ENCODE measurements at regions not wholly inside any gene's neighbourhood (a gene's known extent, or its start where the extent isn't known, plus 50 kb on each side); places are given as distances from the start of the nearest gene placed in this dataset.

DNA sequence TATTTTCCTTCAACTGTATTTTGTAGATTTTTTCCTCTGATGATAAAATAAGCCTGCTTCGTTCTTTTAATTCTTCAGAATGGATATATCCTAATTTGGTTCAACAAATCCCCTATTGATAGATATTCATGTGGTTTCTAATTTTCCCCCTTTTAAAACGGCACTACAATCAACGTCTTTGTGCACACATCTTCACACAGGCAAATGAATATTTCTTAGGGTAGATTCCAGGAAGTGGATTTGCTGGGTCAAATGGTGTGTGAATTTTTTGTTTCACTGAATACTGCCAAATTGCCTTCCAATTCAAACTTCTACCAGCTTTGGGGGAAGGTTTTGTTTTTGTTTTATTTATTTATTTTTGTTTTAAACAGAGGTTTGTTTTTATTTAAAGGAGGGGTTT lies 287.2 kb downstream of the FOXO1 start:
- H3K4me3 ChIP-seq: no peak overlapping the region
- intact Hi-C loops (cut with DNase I; ENCODE audit: low total_unique reads): no loop called here
- 68 to 73% methylated on average over 3 of the region's 3 CpGs for WGBS, 2 donors
- H3K9me3 ChIP-seq: no peaks in the 10 kb centered on the region
- no peak for DNase-seq
- H3K4me1 ChIP-seq: no peaks in the 10 kb centered on the region
- H3K36me3 ChIP-seq (ENCODE audit: low read depth, missing control alignments): no peaks in the 10 kb centered on the region
- no peak for TF ChIP-seq POLR2A (IDR thresholded peaks at IDR 0.05)
- TF ChIP-seq, protein P1, sequence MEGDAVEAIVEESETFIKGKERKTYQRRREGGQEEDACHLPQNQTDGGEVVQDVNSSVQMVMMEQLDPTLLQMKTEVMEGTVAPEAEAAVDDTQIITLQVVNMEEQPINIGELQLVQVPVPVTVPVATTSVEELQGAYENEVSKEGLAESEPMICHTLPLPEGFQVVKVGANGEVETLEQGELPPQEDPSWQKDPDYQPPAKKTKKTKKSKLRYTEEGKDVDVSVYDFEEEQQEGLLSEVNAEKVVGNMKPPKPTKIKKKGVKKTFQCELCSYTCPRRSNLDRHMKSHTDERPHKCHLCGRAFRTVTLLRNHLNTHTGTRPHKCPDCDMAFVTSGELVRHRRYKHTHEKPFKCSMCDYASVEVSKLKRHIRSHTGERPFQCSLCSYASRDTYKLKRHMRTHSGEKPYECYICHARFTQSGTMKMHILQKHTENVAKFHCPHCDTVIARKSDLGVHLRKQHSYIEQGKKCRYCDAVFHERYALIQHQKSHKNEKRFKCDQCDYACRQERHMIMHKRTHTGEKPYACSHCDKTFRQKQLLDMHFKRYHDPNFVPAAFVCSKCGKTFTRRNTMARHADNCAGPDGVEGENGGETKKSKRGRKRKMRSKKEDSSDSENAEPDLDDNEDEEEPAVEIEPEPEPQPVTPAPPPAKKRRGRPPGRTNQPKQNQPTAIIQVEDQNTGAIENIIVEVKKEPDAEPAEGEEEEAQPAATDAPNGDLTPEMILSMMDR (IDR thresholded peaks at IDR 0.05): no peak
- H3K27me3 ChIP-seq: no peaks in the 10 kb centered on the region
- H3K27ac ChIP-seq: no peak overlapping the region

DNA sequence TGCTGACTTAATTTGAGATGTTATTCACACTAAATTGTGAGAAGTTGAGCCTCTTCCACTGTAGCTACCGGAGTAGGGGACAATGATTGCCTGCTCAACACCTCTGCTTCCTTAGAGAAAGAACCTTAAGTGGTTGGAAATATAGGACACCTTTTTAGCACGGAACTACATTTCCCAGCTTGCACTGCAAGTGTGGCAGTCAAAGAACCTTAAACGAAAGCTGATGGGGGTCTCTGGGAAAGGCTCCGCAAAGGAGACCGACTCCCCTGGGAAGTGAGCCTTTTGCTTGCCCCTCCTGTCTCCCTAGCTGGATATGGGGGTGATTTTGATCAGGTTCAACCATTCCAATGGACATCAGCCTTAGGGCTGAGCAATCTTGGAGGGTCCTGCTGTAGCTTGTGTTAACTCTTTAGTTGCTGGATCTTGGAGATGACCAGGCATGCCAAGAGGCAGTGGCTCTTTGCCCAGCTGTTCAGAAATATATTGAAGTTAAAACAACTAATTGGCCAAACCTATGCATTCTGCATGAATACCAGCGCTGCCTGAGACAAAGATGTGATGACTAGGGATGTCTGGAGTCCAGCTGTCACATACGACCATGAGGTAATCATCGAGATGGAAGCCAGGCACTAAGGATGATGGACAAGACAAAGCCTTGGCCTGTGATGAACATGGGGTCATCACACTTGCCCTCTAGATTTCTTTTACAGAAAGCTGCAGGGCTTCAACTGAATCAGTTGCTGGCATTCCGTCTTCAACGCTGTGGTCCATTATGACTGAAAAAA lies 286.5 kb downstream of the FOXO1 start:
- Histone ChIP-seq H3K4me1 (no peaks in the 10 kb centered on the region), H3K27ac (no peak overlapping the region)
- intact Hi-C loops (cut with DNase I; ENCODE audit: low total_unique reads): no loop called here

DNA sequence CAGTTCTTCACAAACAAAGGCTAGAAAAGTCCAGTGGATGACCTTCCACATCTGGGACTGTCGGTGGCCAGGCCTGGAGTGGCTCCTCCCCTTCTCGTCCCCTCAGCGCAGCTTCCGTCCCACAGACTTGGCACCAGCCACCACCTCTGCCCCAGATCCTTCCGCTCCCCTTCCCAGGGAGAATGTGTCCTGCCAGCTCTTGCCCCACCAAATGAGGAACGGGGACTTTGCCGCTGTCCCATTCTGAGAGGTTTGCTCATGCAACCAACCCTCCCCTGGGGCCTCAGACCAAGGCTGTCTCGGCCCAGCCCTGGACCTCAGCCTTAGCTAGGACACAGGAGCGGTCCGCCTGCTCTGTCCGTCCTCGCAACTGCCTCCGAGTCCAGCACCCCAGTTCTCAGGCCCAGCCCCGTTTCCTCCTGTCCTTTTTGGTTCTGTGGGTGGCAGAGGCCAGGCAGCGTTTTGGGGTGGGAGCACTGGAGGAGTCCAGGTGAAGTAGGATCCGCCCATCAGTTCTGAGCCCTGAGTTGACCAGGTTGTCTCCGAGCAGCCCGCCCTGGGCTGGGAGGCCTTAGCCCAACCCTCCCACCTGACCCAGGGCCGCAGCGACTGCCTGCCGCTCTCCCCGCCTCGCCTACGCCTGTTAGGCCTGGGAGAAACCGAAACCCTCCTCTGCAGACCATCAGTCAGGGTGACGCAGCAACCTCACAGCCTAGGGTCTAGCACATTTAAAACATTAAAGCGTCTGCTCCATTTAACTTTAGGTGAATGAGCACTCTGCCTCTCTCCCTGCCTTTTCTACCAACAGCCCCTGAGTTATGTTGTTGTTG lies 284.3 kb downstream of the FOXO1 start:
- H3K27ac ChIP-seq: no peak overlapping the region
- intact Hi-C loops (cut with DNase I; ENCODE audit: low total_unique reads): no loop called here

More for the DNA sequence above, 286.5 kb downstream of the FOXO1 start:
- Histone ChIP-seq H3K27me3 (no peaks in the 10 kb centered on the region), H3K36me3 (ENCODE audit: low read depth, missing control alignments) (no peaks in the 10 kb centered on the region), H3K9me3 (no peaks in the 10 kb centered on the region), H3K4me3 (no peak overlapping the region)
- WGBS, 2 donors: 72 to 76% methylated on average over 10 of the region's 10 CpGs
- TF ChIP-seq POLR2A (IDR thresholded peaks at IDR 0.05): no peak
- TF ChIP-seq, protein P1 (IDR thresholded peaks at IDR 0.05): no peak
- DNase-seq: no peak

DNA sequence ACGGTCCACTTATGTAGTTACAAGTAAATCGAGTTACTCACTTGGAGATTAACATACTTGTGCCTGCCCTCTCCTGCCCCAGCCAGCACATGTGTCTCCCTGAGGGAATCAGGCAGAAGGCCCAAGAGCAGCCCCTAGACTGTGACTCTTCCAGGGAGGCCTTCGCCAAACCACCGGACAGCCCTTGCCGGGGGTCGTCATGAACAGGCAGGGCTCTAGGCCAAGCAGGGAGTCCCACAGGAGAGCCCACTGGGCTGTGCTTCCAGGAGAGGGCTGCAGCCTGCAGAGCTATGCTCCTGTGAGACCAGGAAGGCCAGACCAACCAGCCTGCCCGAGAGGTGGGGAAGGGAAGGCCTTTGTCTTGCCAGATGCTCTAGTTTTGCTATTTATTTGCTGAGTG lies 283.3 kb downstream of the FOXO1 start:
- no peaks in the 10 kb centered on the region for H3K27me3 ChIP-seq
- H3K4me1 ChIP-seq: no peaks in the 10 kb centered on the region
- H3K36me3 ChIP-seq (ENCODE audit: low read depth, missing control alignments): no peaks in the 10 kb centered on the region
- H3K27ac ChIP-seq: no peak overlapping the region
- H3K9me3 ChIP-seq: no peaks in the 10 kb centered on the region
- 67 to 68% methylated on average over 2 to 7 of the region's 7 CpGs for WGBS, 2 donors
- TF ChIP-seq POLR2A (IDR thresholded peaks at IDR 0.05): no peak
- TF ChIP-seq, protein P1 (IDR thresholded peaks at IDR 0.05): no peak
- DNase-seq: no peak
- intact Hi-C loops (cut with DNase I; ENCODE audit: low total_unique reads): no loop called here
- H3K4me3 ChIP-seq: no peak overlapping the region

More for the DNA sequence above, 284.3 kb downstream of the FOXO1 start:
- no peaks in the 10 kb centered on the region for H3K36me3 ChIP-seq (ENCODE audit: low read depth, missing control alignments)
- no peaks in the 10 kb centered on the region for H3K27me3 ChIP-seq
- TF ChIP-seq, protein P1 (IDR thresholded peaks at IDR 0.05): no peak
- TF ChIP-seq POLR2A (IDR thresholded peaks at IDR 0.05): no peak
- no peak for DNase-seq
- H3K4me3 ChIP-seq: peak overlapping the region in 1 of 2 donors; percentile 30
- WGBS, 2 donors: 74 to 81% methylated on average over 14 to 27 of the region's 27 CpGs
- H3K4me1 ChIP-seq: no peaks in the 10 kb centered on the region
- H3K9me3 ChIP-seq: no peaks in the 10 kb centered on the region
